ENCODE measurements at regions not wholly inside any gene's neighbourhood (a gene's known extent, or its start where the extent isn't known, plus 50 kb on each side); places are given as distances from the start of the nearest gene placed in this dataset.

DNA sequence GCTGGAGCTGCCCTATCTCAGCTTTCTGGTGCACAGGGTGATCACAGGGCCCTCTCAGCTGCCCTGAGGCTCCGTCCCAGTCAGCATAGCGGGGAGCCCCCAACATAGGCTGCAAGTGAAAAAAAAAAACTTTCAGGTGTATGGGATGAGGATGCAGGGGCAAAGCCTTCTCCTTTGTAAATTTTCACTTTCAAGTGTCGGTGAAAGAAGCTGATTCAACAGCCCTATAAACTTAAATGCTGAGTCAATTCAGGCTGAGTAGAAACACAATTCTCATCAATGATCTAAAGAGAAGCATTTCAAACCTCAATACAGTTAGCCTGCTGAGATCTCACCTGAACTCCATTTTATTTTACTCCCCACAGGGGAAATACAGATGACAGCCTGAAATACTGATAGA lies 171.2 kb downstream of the SEC16B start:
- no peaks in the 10 kb centered on the region for H3K27me3 ChIP-seq (ENCODE audit: insufficient read depth, low read depth, low read length)
- no peak overlapping the region for H3K27ac ChIP-seq (ENCODE audit: low read length)
- H2AFZ ChIP-seq (ENCODE audit: low read depth, low read length), result no peak overlapping the region
- no peaks in the 10 kb centered on the region for H3F3A ChIP-seq (ENCODE audit: insufficient read depth, low read length, poor library complexity, severe bottlenecking)
- no peak overlapping the region for H3K4me2 ChIP-seq (ENCODE audit: low read length)
- H3K79me2 ChIP-seq (replicated peaks; ENCODE audit: insufficient read depth, low read length), result no peaks in the 10 kb centered on the region
- TF ChIP-seq MXI1 (conservative IDR thresholded peaks at IDR 0.05; ENCODE audit: poor library complexity, severe bottlenecking), result no peak
- TF ChIP-seq RAD21 (conservative IDR thresholded peaks at IDR 0.05), result no peak
- TF ChIP-seq EZH2 (IDR thresholded peaks at IDR 0.05; ENCODE audit: borderline replicate concordance, insufficient read depth, low read length, poor library complexity, severe bottlenecking), result no peak
- TF ChIP-seq, protein P1, sequence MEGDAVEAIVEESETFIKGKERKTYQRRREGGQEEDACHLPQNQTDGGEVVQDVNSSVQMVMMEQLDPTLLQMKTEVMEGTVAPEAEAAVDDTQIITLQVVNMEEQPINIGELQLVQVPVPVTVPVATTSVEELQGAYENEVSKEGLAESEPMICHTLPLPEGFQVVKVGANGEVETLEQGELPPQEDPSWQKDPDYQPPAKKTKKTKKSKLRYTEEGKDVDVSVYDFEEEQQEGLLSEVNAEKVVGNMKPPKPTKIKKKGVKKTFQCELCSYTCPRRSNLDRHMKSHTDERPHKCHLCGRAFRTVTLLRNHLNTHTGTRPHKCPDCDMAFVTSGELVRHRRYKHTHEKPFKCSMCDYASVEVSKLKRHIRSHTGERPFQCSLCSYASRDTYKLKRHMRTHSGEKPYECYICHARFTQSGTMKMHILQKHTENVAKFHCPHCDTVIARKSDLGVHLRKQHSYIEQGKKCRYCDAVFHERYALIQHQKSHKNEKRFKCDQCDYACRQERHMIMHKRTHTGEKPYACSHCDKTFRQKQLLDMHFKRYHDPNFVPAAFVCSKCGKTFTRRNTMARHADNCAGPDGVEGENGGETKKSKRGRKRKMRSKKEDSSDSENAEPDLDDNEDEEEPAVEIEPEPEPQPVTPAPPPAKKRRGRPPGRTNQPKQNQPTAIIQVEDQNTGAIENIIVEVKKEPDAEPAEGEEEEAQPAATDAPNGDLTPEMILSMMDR (IDR thresholded peaks at IDR 0.05; ENCODE audit: poor library complexity, severe bottlenecking), result no peak
- TF ChIP-seq TAF1 (IDR thresholded peaks at IDR 0.05; ENCODE audit: low read depth), result no peak
- TF ChIP-seq POLR2AphosphoS5 (IDR thresholded peaks at IDR 0.05), result no peak
- TF ChIP-seq SMC3 (conservative IDR thresholded peaks at IDR 0.05; ENCODE audit: poor library complexity), result no peak
- TF ChIP-seq, protein P2, sequence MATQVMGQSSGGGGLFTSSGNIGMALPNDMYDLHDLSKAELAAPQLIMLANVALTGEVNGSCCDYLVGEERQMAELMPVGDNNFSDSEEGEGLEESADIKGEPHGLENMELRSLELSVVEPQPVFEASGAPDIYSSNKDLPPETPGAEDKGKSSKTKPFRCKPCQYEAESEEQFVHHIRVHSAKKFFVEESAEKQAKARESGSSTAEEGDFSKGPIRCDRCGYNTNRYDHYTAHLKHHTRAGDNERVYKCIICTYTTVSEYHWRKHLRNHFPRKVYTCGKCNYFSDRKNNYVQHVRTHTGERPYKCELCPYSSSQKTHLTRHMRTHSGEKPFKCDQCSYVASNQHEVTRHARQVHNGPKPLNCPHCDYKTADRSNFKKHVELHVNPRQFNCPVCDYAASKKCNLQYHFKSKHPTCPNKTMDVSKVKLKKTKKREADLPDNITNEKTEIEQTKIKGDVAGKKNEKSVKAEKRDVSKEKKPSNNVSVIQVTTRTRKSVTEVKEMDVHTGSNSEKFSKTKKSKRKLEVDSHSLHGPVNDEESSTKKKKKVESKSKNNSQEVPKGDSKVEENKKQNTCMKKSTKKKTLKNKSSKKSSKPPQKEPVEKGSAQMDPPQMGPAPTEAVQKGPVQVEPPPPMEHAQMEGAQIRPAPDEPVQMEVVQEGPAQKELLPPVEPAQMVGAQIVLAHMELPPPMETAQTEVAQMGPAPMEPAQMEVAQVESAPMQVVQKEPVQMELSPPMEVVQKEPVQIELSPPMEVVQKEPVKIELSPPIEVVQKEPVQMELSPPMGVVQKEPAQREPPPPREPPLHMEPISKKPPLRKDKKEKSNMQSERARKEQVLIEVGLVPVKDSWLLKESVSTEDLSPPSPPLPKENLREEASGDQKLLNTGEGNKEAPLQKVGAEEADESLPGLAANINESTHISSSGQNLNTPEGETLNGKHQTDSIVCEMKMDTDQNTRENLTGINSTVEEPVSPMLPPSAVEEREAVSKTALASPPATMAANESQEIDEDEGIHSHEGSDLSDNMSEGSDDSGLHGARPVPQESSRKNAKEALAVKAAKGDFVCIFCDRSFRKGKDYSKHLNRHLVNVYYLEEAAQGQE (IDR thresholded peaks at IDR 0.05; ENCODE audit: borderline replicate concordance), result no peak
- no peak for TF ChIP-seq EP300 (conservative IDR thresholded peaks at IDR 0.05; ENCODE audit: poor library complexity, severe bottlenecking)
- H3K4me3 ChIP-seq (ENCODE audit: low read length), result no peak overlapping the region
- no peaks in the 10 kb centered on the region for H4K20me1 ChIP-seq (ENCODE audit: insufficient read depth)
- no peaks in the 10 kb centered on the region for H3K9me2 ChIP-seq (ENCODE audit: insufficient read depth, low read length)
- H3K9ac ChIP-seq (ENCODE audit: low read length), result no peak overlapping the region
- no peaks in the 10 kb centered on the region for H3K36me3 ChIP-seq (ENCODE audit: insufficient read depth, low read length)
- H3K9me3 ChIP-seq (ENCODE audit: low read length), result no peaks in the 10 kb centered on the region

DNA sequence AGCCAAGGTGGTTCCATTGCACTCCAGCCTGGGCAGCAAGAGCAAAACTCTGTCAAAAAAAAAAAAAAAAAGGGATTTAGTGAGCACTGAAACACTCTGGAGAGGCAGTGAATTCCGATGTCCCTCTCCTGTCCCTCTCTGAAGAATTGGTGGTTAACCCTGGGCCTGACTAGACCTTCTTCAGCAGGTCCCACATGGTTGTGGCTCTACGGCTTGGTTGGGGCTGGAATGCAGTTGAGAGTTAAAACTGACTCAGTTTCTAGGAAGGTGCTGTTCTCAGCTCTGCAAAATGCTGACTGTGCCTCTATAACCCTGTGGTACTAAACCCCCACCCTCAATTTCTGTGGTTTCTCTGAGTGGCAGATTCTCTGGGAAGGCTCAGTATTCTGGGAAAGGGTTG lies 173.3 kb downstream of the SEC16B start:
- no peak overlapping the region for H2AFZ ChIP-seq (ENCODE audit: low read depth, low read length)
- H4K20me1 ChIP-seq (ENCODE audit: insufficient read depth), result no peaks in the 10 kb centered on the region
- no peak overlapping the region for H3K4me3 ChIP-seq (ENCODE audit: low read length)
- no peaks in the 10 kb centered on the region for H3K27me3 ChIP-seq (ENCODE audit: insufficient read depth, low read depth, low read length)
- TF ChIP-seq TAF1 (IDR thresholded peaks at IDR 0.05; ENCODE audit: low read depth) (no peak), POLR2AphosphoS5 (IDR thresholded peaks at IDR 0.05) (no peak), EZH2 (IDR thresholded peaks at IDR 0.05; ENCODE audit: borderline replicate concordance, insufficient read depth, low read length, poor library complexity, severe bottlenecking) (no peak), MXI1 (conservative IDR thresholded peaks at IDR 0.05; ENCODE audit: poor library complexity, severe bottlenecking) (no peak), RAD21 (conservative IDR thresholded peaks at IDR 0.05) (no peak), SMC3 (conservative IDR thresholded peaks at IDR 0.05; ENCODE audit: poor library complexity) (no peak), EP300 (conservative IDR thresholded peaks at IDR 0.05; ENCODE audit: poor library complexity, severe bottlenecking) (no peak)
- TF ChIP-seq, protein P1 (IDR thresholded peaks at IDR 0.05; ENCODE audit: poor library complexity, severe bottlenecking), result no peak
- no peaks in the 10 kb centered on the region for H3K79me2 ChIP-seq (replicated peaks; ENCODE audit: insufficient read depth, low read length)
- H3K9ac ChIP-seq (ENCODE audit: low read length), result no peak overlapping the region
- no peaks in the 10 kb centered on the region for H3K36me3 ChIP-seq (ENCODE audit: insufficient read depth, low read length)
- H3K9me2 ChIP-seq (ENCODE audit: insufficient read depth, low read length), result no peaks in the 10 kb centered on the region
- H3F3A ChIP-seq (ENCODE audit: insufficient read depth, low read length, poor library complexity, severe bottlenecking), result no peaks in the 10 kb centered on the region
- no peak overlapping the region for H3K4me2 ChIP-seq (ENCODE audit: low read length)
- no peaks in the 10 kb centered on the region for H3K9me3 ChIP-seq (ENCODE audit: low read length)
- no peak overlapping the region for H3K27ac ChIP-seq (ENCODE audit: low read length)
